ENCODE measurements at regions not wholly inside any gene's neighbourhood (a gene's known extent, or its start where the extent isn't known, plus 50 kb on each side); places are given as distances from the start of the nearest gene placed in this dataset.

GRCh38 chr9:89958086-89958485 is 353.3 kb downstream of the GADD45G start:
- TF ChIP-seq CTCF (IDR thresholded peaks at IDR 0.05; ENCODE audit: low read length) (no peak), EZH2 (optimal IDR thresholded peaks at IDR 0.05; ENCODE audit: low read depth, low read length) (no peak)
